ENCODE measurements at regions not wholly inside any gene's neighbourhood (a gene's known extent, or its start where the extent isn't known, plus 50 kb on each side); places are given as distances from the start of the nearest gene placed in this dataset.

DNA sequence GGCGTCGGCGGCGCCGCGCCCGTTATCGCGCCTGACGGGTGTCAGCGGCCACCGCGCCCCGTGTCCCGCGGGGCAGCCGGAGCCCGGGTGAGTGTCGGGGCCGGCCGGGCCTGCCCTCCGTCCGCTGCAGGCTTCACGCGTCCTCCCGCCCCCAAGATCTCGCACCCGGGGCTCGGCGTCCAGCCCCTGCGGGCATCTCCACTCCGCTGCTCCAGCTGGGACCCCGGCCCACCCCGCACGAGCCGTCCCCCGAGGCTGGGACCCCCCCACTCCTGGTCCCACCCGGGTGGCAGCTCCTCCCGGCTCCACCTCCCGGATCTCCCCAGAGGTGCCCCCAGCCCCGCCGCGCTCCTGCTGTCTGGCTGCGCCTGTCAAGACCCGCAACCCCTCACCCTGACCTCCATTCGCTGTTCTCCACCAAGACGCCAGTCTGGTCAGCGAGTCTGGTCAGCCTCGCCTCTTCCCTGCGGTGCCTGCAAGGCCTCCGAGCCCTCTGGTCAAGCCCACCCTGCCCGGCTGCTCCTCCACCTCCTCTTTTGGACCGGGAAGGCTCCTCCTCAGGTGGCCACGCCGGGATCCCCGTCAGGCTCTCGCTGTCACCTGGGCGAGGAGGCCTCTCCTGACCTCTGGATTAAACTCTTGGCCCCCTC lies 66.0 kb upstream of the NKX1-1 start:
- DNase-seq: peak in 1 of 2 experiments; percentile 24
- no peaks in the 10 kb centered on the region for H3K4me1 Mint-ChIP-seq (ENCODE audit: low read depth, unreplicated experiment)
- CTCF ChIA-PET: no interaction called here
- no peak overlapping the region for H3K4me3 ChIP-seq (ENCODE audit: low read depth, low read length)
- H3K9me3 ChIP-seq: no peaks in the 10 kb centered on the region
- peaks cover 27% of the 10 kb centered on the region for H3K9me3 Mint-ChIP-seq (ENCODE audit: unreplicated experiment)
- no peaks in the 10 kb centered on the region for H3K36me3 ChIP-seq (ENCODE audit: control insufficient read depth, insufficient read depth, low read length)
- no peak overlapping the region for H3K4me3 Mint-ChIP-seq (ENCODE audit: unreplicated experiment)
- no peak overlapping the region for H3K27ac Mint-ChIP-seq (ENCODE audit: unreplicated experiment)
- no peaks in the 10 kb centered on the region for H3K4me1 ChIP-seq
- intact Hi-C loops (cut with micrococcal nuclease; ENCODE audit: unreplicated experiment): no loop called here
- no peak for TF ChIP-seq CTCF (IDR thresholded peaks at IDR 0.05; ENCODE audit: insufficient read depth in 1 of 2, low read depth in 1 of 2, low read length in 1 of 2, severe bottlenecking in 1 of 2, unreplicated experiment in 1 of 2)
- H3K36me3 Mint-ChIP-seq (ENCODE audit: insufficient read depth, unreplicated experiment): no peaks in the 10 kb centered on the region
- POLR2A ChIA-PET: no interaction called here
- BruUV-seq (replicated peaks): no TSS peak
- peaks cover 7% of the 10 kb centered on the region for H3K27me3 Mint-ChIP-seq (ENCODE audit: insufficient read depth, unreplicated experiment)
- H3K27me3 ChIP-seq (replicated peaks; ENCODE audit: control insufficient read depth, insufficient read depth, low read length): no peaks in the 10 kb centered on the region

GRCh38 chr4:1471443-1472147 lies 65.4 kb upstream of the NKX1-1 start:
- no TSS peak for BruUV-seq (replicated peaks)
- CTCF ChIA-PET: interaction anchor here (1.1 kb wide), 1 partner anchor 48 kb away, joined by 3 read pairs; no protein-coding TSS in a partner anchor
- H3K4me3 ChIP-seq (ENCODE audit: low read depth, low read length): no peak overlapping the region
- no peaks in the 10 kb centered on the region for H3K27me3 ChIP-seq (replicated peaks; ENCODE audit: control insufficient read depth, insufficient read depth, low read length)
- H3K9me3 Mint-ChIP-seq (ENCODE audit: unreplicated experiment): peaks cover 31% of the 10 kb centered on the region
- no peaks in the 10 kb centered on the region for H3K36me3 Mint-ChIP-seq (ENCODE audit: insufficient read depth, unreplicated experiment)
- H3K27ac Mint-ChIP-seq (ENCODE audit: unreplicated experiment): no peak overlapping the region
- H3K4me3 Mint-ChIP-seq (ENCODE audit: unreplicated experiment): no peak overlapping the region
- no peaks in the 10 kb centered on the region for H3K4me1 ChIP-seq
- no peaks in the 10 kb centered on the region for H3K4me1 Mint-ChIP-seq (ENCODE audit: low read depth, unreplicated experiment)
- H3K9me3 ChIP-seq: no peaks in the 10 kb centered on the region
- intact Hi-C loops (cut with micrococcal nuclease; ENCODE audit: unreplicated experiment): no loop called here
- peak in 1 of 2 experiments; percentile 24 for DNase-seq
- no peaks in the 10 kb centered on the region for H3K36me3 ChIP-seq (ENCODE audit: control insufficient read depth, insufficient read depth, low read length)
- peaks cover 7% of the 10 kb centered on the region for H3K27me3 Mint-ChIP-seq (ENCODE audit: insufficient read depth, unreplicated experiment)
- POLR2A ChIA-PET: no interaction called here
- no peak for TF ChIP-seq CTCF (IDR thresholded peaks at IDR 0.05; ENCODE audit: insufficient read depth in 1 of 2, low read depth in 1 of 2, low read length in 1 of 2, severe bottlenecking in 1 of 2, unreplicated experiment in 1 of 2)

DNA sequence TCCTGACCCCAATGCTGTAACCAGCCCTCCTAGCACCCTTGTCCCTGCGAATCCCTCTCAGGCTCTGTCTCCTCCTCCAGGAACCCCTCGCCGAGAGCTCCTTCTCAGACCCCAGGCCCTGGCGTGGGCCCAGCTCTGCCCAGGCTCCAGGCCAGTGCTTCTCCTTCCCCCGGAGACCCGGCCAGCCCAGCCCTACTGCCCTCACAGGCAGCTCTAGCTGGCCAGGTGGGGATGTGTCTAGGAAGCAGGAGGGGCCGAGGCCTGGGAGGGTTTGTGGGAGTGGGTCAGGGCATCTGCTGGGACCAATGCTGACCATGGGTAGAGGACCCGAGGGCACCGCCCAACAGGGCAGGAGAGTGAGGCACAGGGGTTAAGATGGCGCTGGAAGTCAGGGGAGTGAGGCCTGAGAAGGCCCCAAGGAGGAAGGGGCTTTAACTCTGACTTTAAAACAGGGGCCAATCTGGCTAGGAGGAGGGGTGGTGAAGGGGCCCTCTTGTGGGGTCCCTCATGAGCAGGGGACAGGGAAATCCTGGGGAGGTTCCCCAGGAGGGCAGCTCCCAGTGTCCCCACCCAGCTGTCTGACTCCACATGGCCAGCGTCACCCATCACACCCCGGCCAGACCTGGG lies 64.7 kb upstream of the NKX1-1 start:
- intact Hi-C loops (cut with micrococcal nuclease; ENCODE audit: unreplicated experiment): no loop called here
- Histone ChIP-seq H3K4me1 (no peaks in the 10 kb centered on the region), H3K4me3 (ENCODE audit: low read depth, low read length) (no peak overlapping the region), H3K9me3 (no peaks in the 10 kb centered on the region), H3K27me3 (replicated peaks; ENCODE audit: control insufficient read depth, insufficient read depth, low read length) (no peaks in the 10 kb centered on the region), H3K36me3 (ENCODE audit: control insufficient read depth, insufficient read depth, low read length) (no peaks in the 10 kb centered on the region)
- TF ChIP-seq CTCF (IDR thresholded peaks at IDR 0.05; ENCODE audit: insufficient read depth in 1 of 2, low read depth in 1 of 2, low read length in 1 of 2, severe bottlenecking in 1 of 2, unreplicated experiment in 1 of 2): no peak
- peaks cover 26% of the 10 kb centered on the region for H3K9me3 Mint-ChIP-seq (ENCODE audit: unreplicated experiment)
- peak in 1 of 2 experiments; percentile 26 for DNase-seq
- H3K27ac Mint-ChIP-seq (ENCODE audit: unreplicated experiment): no peak overlapping the region
- BruUV-seq (replicated peaks): no TSS peak
- H3K27me3 Mint-ChIP-seq (ENCODE audit: insufficient read depth, unreplicated experiment): peaks cover 6% of the 10 kb centered on the region
- no peaks in the 10 kb centered on the region for H3K36me3 Mint-ChIP-seq (ENCODE audit: insufficient read depth, unreplicated experiment)
- CTCF ChIA-PET: interaction anchor here (1.1 kb wide), 1 partner anchor 47 kb away, joined by 3 read pairs; no protein-coding TSS in a partner anchor
- H3K4me1 Mint-ChIP-seq (ENCODE audit: low read depth, unreplicated experiment): no peaks in the 10 kb centered on the region
- no peak overlapping the region for H3K4me3 Mint-ChIP-seq (ENCODE audit: unreplicated experiment)
- POLR2A ChIA-PET: no interaction called here

All from Caco-2 (cell line).